Thyroid gland (tissue), 4 donors: ENCODE measurements at regions not wholly inside any gene's neighbourhood (a gene's known extent, or its start where the extent isn't known, plus 50 kb on each side); places are given as distances from the start of the nearest gene placed in this dataset.

Experiments
- POLR2A ChIP-seq, 2 donors: fragments of 450-650 bp; IDR thresholded peaks; one replicate each; pipeline ENCODE4 v1.6.1; 2017; ENCODE audit warnings: antibody characterized with exemption in 2 of 2, mild to moderate bottlenecking in 2 of 2, moderate library complexity in 1 of 2
- TF ChIP-seq, protein P1 (sequence below), 6 experiments: fragments of 200-600 bp in 3 of 6; fragments of 450-650 bp in 3 of 6; sonication (generic) in 3 of 6; IDR thresholded peaks; one replicate each; pipeline ENCODE4 v1.5.1; 2016 to 2019; ENCODE audit warnings: antibody characterized with exemption in 6 of 6, mild to moderate bottlenecking in 2 of 6, inconsistent platforms in 1 of 6, moderate library complexity in 1 of 6

DNA sequence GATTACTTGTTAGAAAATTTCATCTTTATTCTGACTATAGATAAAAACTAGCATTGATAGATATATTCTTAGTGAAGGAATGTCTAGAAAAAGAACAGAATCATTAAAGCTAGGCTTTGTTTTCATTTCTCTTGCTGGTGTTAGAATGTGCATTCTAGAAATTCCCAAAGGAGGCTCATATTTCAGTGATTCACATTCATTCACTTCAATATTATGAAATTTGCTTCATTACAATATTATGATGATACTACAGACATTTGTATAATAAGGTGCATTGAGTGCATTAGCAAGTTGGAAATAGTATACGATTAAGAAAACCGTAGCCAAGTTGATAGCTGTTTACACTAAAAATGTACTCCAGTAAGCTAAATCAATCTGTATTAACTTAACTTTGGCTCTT, 70.7 kb upstream of the MYCBP2 start:
- TF ChIP-seq, protein P1, sequence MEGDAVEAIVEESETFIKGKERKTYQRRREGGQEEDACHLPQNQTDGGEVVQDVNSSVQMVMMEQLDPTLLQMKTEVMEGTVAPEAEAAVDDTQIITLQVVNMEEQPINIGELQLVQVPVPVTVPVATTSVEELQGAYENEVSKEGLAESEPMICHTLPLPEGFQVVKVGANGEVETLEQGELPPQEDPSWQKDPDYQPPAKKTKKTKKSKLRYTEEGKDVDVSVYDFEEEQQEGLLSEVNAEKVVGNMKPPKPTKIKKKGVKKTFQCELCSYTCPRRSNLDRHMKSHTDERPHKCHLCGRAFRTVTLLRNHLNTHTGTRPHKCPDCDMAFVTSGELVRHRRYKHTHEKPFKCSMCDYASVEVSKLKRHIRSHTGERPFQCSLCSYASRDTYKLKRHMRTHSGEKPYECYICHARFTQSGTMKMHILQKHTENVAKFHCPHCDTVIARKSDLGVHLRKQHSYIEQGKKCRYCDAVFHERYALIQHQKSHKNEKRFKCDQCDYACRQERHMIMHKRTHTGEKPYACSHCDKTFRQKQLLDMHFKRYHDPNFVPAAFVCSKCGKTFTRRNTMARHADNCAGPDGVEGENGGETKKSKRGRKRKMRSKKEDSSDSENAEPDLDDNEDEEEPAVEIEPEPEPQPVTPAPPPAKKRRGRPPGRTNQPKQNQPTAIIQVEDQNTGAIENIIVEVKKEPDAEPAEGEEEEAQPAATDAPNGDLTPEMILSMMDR (IDR thresholded peaks at IDR 0.05), result no peak
- no peak for TF ChIP-seq POLR2A (IDR thresholded peaks at IDR 0.05)
